Activated B cell treated with CpG ODN at 0.5 μM for 24 hours (primary cell): ENCODE measurements at regions not wholly inside any gene's neighbourhood (a gene's known extent, or its start where the extent isn't known, plus 50 kb on each side); places are given as distances from the start of the nearest gene placed in this dataset.

Experiments
- ATAC-seq: fragments of 200-7000 bp; cut with Tn5 transposase; one replicate; pipeline ENCODE4 v1.10.0; 2021; ENCODE audit warnings: low read depth, mild to moderate bottlenecking, moderate library complexity
- CTCF ChIA-PET: fragments of 350-600 bp; sonication (Branson Sonifier 250); formaldehyde crosslinking; loops from one replicate; lab custom pipeline; 2021; ENCODE audit warnings: antibody characterized with exemption; lab: Charles Lee
- POLR2A ChIA-PET: fragments of 350-600 bp; sonication (Branson Sonifier 250); formaldehyde crosslinking; loops from one replicate; lab custom pipeline; 2021; ENCODE audit warnings: antibody characterized with exemption; lab: Charles Lee
- DNase-seq: peaks from one replicate; pipeline ENCODE4 v3.0.0; 2022
- H3K27ac Mint-ChIP-seq: one replicate; pipeline ENCODE4 v1.8.0; 2020; ENCODE audit warnings: mixed read lengths
- H3K27me3 Mint-ChIP-seq: one replicate; pipeline ENCODE4 v1.8.0; 2021; ENCODE audit warnings: mixed read lengths
- H3K36me3 Mint-ChIP-seq: one replicate; pipeline ENCODE4 v1.8.0; 2021; ENCODE audit warnings: low read depth, mixed read lengths
- H3K4me1 Mint-ChIP-seq: one replicate; pipeline ENCODE4 v1.8.0; 2021; ENCODE audit warnings: mixed read lengths
- H3K4me3 Mint-ChIP-seq: one replicate; pipeline ENCODE4 v1.8.0; 2020; ENCODE audit warnings: mild to moderate bottlenecking, mixed read lengths
- H3K9me3 Mint-ChIP-seq: one replicate; pipeline ENCODE4 v1.8.0; 2020; ENCODE audit warnings: mixed read lengths
- intact Hi-C: fragments of 100-400 bp; cut with micrococcal nuclease; formaldehyde crosslinking; loops from one replicate; pipeline ENCODE4 v1.15.1; 2024
- TF ChIP-seq, protein P1 (sequence below): fragments of 200-600 bp; IDR thresholded peaks from one replicate; pipeline ENCODE4 v1.8.0; 2022; ENCODE audit warnings: antibody characterized with exemption, mild to moderate bottlenecking

DNA sequence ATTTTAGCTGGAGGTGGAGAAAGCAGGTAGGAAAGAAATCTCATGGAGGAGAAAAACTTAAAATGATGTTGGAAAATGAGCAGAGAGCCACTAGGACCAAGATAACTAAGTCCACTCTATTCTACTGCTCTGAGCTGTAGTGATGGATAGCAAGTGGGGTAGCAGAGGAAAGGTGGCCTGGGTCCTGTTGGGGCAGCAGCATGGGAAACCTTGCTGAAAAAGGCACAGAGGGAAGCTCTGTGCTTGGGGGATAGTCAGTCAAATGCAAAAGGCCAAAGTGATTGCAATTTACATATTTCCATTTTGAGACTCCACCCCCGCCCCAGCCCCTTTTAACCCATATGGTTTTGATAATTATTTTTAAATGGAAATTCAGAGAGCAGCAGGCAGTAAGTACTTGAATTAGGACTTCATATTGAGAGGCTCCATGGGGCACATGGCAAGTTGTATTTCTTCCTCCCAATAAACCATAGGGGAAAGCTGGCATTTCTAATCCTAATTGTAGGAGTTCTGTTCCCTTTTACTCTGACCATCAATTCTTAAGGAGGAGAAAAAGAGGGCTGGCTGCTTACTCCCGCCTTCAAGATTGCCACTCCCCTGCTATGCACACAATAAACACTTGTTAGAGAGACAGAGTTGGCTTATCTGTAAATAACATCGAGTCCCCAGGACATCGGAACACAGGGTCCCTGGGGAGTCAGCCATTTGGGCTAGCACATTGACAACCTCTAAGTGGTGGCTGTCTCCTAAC is 1341.5 kb upstream of the TENM4 start:
- H3K27ac Mint-ChIP-seq: no peak overlapping the region
- ATAC-seq: no peak
- ChIA-PET CTCF (no interaction called here), POLR2A (no interaction called here)
- no peaks in the 10 kb centered on the region for H3K4me1 Mint-ChIP-seq
- H3K36me3 Mint-ChIP-seq: no peaks in the 10 kb centered on the region
- intact Hi-C loops: no loop called here
- no peak for DNase-seq
- H3K9me3 Mint-ChIP-seq: peaks cover 3% of the 10 kb centered on the region
- TF ChIP-seq, protein P1, sequence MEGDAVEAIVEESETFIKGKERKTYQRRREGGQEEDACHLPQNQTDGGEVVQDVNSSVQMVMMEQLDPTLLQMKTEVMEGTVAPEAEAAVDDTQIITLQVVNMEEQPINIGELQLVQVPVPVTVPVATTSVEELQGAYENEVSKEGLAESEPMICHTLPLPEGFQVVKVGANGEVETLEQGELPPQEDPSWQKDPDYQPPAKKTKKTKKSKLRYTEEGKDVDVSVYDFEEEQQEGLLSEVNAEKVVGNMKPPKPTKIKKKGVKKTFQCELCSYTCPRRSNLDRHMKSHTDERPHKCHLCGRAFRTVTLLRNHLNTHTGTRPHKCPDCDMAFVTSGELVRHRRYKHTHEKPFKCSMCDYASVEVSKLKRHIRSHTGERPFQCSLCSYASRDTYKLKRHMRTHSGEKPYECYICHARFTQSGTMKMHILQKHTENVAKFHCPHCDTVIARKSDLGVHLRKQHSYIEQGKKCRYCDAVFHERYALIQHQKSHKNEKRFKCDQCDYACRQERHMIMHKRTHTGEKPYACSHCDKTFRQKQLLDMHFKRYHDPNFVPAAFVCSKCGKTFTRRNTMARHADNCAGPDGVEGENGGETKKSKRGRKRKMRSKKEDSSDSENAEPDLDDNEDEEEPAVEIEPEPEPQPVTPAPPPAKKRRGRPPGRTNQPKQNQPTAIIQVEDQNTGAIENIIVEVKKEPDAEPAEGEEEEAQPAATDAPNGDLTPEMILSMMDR: no peak
- H3K27me3 Mint-ChIP-seq: no peaks in the 10 kb centered on the region
- no peak overlapping the region for H3K4me3 Mint-ChIP-seq

DNA sequence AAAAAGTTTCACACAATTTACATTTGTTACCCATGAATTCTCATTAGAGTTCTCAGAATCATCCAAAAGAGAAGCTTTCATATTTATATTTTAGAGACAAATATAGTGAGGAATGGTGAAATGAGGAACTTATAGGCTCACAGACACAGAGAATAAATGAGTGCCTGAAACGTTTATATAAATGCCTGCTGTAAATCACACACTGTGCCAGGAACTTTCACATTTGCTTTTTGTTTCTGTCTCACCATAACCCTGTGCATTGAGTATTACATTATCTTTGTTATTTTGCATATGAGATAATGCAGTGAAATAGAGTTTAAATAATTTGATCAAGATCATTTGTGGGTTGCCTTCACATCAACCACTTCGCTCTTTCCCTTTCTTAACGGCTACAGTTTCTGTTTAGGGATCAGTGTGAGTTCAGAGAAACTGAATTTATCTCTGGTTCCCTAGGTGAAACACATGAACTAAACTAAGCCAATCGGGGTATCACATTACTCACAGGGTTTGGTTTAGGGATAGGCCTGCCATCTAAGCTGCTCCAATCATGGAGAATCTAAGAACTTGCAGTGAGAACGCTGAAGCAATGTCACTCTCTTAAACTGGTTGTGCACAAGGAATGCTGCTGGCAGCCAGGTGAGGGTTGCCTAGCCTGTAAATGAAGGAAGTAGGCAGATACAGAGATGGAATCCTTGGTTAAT is 1339.2 kb upstream of the TENM4 start:
- Mint-ChIP-seq H3K9me3 (no peaks in the 10 kb centered on the region), H3K4me3 (no peak overlapping the region), H3K27ac (no peak overlapping the region), H3K36me3 (no peaks in the 10 kb centered on the region), H3K27me3 (no peaks in the 10 kb centered on the region), H3K4me1 (no peaks in the 10 kb centered on the region)
- ChIA-PET POLR2A (no interaction called here), CTCF (no interaction called here)
- no peak for DNase-seq
- intact Hi-C loops: no loop called here
- ATAC-seq: no peak
- TF ChIP-seq, protein P1: no peak

DNA sequence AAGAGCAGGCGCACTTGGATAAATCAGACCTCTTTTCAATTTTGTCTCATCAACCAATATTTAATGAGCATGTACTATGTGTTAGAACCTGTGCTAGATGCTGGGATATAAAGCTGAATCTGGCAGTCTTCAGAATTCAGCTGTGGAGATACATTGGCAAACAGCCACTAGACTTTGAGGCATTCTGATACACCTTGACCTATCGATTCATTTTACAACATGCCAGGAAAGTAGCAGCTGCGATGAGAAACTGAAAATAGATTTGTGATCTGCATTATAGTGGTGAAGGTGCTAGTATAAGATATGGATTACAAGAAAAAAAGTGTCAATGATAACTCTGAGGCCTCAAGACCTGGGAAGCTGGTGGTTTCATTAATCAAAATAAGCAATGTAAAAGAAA is 1338.1 kb upstream of the TENM4 start:
- Mint-ChIP-seq H3K27ac (no peak overlapping the region), H3K36me3 (no peaks in the 10 kb centered on the region), H3K4me3 (no peak overlapping the region), H3K4me1 (no peaks in the 10 kb centered on the region), H3K9me3 (no peaks in the 10 kb centered on the region), H3K27me3 (no peaks in the 10 kb centered on the region)
- intact Hi-C loops: no loop called here
- ATAC-seq (no peak), DNase-seq (no peak)
- TF ChIP-seq, protein P1: no peak
- CTCF ChIA-PET: no interaction called here
- POLR2A ChIA-PET: no interaction called here

DNA sequence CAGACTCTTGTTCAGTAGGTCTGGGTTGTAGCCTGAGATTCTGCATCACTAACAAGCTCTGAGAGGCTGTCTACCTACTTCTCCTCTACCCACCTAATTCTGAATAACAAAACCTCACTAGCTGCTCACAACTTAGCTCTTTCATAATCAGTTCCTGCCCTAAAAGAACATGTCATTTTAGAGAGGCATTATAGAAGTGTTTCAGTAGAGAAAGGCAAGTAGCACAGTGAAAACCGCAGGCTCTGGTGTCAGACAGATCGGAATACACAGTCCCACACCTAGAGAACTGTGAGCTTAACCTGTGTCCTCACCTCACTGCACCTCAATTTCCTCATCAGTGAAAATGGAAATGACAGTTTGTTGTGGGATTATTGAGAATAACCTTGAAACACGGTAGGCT is 1337.6 kb upstream of the TENM4 start:
- Mint-ChIP-seq H3K27me3 (no peaks in the 10 kb centered on the region), H3K4me3 (no peak overlapping the region), H3K9me3 (no peaks in the 10 kb centered on the region), H3K4me1 (no peaks in the 10 kb centered on the region), H3K27ac (no peak overlapping the region), H3K36me3 (no peaks in the 10 kb centered on the region)
- POLR2A ChIA-PET: no interaction called here
- CTCF ChIA-PET: no interaction called here
- no peak for DNase-seq
- TF ChIP-seq, protein P1: no peak
- intact Hi-C loops: no loop called here
- ATAC-seq: no peak

DNA sequence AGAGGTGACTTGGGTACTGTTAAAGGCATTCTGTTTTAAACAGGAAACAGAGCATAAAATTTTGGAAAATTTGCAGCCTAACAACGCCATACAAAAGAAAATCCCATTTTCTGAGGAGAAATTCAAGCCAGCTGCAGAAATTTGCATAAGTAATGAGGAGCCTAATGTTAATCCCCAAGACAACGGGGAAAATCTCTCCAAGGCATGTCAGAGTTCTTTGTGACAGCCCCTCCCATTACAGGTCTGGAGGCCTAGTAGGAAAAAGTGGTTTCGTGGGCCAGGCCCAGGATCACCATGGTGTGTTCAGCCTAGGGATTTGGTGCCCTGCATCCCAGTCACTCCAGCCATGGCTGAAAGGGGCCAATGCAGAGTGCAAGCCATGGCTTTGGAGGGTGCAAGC is 1333.1 kb upstream of the TENM4 start:
- H3K4me3 Mint-ChIP-seq: no peak overlapping the region
- H3K9me3 Mint-ChIP-seq: no peaks in the 10 kb centered on the region
- H3K27me3 Mint-ChIP-seq: no peaks in the 10 kb centered on the region
- TF ChIP-seq, protein P1: no peak
- ChIA-PET CTCF (no interaction called here), POLR2A (no interaction called here)
- no peak overlapping the region for H3K27ac Mint-ChIP-seq
- ATAC-seq (no peak), DNase-seq (no peak)
- no peaks in the 10 kb centered on the region for H3K4me1 Mint-ChIP-seq
- no peaks in the 10 kb centered on the region for H3K36me3 Mint-ChIP-seq
- intact Hi-C loops: no loop called here
